ENCODE measurements at regions not wholly inside any gene's neighbourhood (a gene's known extent, or its start where the extent isn't known, plus 50 kb on each side); places are given as distances from the start of the nearest gene placed in this dataset.

GRCh38 chr12:59928416-59928815 lies 332.6 kb downstream of the SLC16A7 start:
- no peak for DNase-seq (ENCODE audit: low read depth in 2 of 2)

GRCh38 chr12:59929110-59929509 lies 333.3 kb downstream of the SLC16A7 start:
- DNase-seq (ENCODE audit: low read depth in 2 of 2): no peak

DNA sequence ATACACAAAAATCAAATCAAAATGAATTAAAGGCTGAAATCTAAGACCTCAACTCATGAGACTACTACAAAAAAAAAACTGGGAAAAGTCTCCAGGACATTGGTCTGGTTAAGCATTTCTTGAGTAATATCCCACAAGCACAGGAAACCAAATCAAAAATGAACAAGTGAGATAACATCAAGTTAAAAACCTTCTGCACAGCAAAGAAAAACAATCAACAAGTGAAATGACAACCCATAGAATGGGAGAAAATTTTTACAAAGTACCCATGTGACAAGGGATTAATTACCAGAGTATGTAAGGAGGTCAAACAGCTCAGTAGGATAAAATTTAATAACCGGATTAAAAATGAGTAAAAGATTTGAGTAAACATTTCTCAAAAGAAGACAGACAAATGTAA lies 338.7 kb downstream of the SLC16A7 start:
- DNase-seq (ENCODE audit: low read depth in 2 of 2): no peak

DNA sequence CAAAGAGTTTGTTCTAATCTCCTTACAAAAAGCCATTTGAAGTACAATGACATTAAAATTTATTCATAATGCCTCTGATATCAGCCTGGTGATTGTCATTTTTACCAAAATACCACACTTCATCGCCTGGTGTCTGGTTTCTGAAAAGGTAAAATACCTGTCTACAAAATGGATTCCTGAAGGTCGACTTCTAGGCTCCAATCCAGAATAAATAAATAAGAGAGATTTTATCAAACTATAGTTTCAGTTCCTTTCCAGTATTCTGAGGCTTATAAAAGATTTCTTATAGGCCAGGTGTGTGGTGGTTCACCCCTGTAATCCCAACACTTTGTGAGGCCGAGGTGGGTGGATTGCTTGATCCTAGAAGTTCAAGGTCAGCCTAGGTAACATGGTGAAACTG lies 340.7 kb downstream of the SLC16A7 start:
- DNase-seq (ENCODE audit: low read depth in 2 of 2): no peak

GRCh38 chr12:59937148-59937547 lies 341.3 kb downstream of the SLC16A7 start:
- DNase-seq (ENCODE audit: low read depth in 2 of 2): no peak

DNA sequence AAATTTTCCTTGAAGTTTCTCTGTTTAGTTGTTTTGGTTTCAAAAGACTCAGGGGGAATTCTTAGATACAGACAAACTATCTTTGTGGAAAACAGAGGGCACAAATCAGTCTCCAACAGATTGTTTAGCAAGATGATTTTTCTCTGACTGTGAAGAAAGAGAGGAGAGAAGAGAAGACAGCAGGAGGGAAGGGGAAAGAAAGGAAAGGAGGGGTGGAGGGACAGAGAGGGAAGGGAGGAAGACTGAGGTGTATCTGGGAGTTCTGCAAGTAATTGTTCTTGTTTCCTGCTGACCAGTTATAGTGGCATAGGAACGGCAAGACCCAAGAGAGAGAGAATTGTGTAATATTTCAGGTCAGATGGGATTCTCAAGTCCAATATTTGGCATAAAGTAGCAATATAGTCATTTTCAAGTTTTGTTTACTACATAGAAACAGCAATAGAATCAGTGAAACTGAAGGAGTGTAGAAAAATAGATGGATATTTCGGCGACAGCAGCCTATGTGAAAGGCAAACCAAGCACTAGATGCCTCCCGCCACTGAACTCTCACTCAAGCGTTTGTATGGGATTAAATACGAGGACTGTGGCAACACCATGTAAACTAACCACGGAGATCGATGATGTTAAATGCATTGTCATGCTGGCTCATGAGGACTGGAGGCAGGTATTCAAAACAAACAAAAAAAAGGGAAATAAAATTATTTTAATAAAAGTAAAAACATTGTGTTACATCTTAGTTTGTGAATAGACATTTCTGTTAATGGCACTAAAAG lies 342.5 kb downstream of the SLC16A7 start:
- no peak for DNase-seq (ENCODE audit: low read depth in 2 of 2)

- DNase-seq (ENCODE audit: low read depth in 2 of 2): no peak
These were observed 345.0 kb downstream of the SLC16A7 start for GRCh38 chr12:59940631-59941342.

GRCh38 chr12:59941461-59941860 lies 345.6 kb downstream of the SLC16A7 start:
- no peak for DNase-seq (ENCODE audit: low read depth in 2 of 2)

DNA sequence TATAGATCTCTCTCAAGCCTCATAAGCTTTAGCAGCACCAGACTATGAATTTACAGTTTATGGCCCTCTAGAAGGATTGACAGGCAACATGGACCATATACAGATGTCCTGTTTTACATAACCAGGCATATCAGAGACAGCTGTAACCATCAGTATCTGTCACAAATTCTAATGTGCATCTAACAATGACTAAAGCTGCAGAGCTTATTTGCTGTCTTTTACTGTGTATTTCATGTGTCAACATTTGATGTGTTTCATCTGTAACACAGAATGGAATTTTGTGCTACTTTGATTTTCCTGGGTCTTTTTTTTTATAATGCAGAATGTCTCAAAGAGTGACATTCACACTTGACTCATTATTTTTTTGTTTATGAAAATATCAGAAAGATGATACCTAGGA lies 348.3 kb downstream of the SLC16A7 start:
- DNase-seq (ENCODE audit: low read depth in 2 of 2): no peak

DNA sequence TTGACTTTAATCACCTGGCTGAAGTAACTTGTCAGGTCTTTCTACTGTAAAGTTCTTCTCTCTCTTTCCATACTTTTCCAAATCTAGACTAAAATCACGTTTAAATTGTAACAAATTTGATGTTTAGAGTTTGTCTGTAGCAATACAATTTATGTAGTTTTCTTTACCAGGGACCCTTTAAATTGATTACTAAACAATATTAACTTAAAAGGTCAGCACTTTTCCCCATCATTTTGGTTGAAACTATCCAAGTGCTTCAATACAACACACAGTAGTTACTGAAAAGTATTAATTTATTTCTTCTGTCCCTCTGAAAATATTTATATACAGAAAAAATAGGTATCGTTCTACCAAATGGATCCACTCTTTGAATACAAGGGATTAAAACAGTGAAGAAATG lies 350.8 kb downstream of the SLC16A7 start:
- DNase-seq (ENCODE audit: low read depth in 2 of 2): no peak

DNA sequence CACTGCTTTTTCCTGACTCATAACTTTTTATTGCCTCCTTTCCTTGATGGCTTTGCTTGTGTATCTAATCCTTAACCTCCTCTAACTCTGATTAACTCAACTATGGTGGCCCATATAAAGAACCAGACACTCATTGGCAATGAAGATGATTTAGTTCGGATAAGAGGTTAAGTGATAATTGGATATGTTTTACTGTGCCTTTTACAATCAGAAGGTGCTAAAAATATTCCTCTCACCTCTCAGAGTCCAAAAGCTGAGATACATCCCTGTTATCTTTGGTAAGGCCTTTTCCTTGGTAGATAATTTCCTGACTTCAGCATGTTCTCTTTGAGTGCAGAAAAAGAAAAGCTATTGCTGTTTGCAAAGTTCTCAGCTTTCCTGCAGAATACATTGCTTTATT lies 367.7 kb downstream of the SLC16A7 start:
- no peak for DNase-seq (ENCODE audit: low read depth in 2 of 2)

GRCh38 chr12:59972905-59973304 lies 377.1 kb downstream of the SLC16A7 start:
- no peak for DNase-seq (ENCODE audit: low read depth in 2 of 2)

DNA sequence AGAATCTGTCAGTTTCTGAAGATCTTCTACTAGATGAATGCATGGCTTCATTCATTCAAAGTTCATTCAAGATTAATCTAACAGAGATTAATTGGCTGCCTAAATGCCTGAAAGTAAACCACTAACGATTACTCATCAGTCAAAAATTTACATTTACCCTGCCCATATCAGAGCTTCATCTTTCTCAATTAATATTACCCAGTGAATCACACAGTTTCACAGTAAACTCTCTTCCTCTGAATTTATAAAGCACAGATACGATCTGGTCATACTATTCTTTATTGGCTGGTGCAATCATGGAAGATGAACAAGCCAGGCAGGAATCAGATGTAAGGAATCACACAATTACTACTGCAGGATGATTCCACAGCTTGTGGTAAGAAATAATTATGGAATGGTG lies 377.7 kb downstream of the SLC16A7 start:
- no peak for DNase-seq (ENCODE audit: low read depth in 2 of 2)

DNA sequence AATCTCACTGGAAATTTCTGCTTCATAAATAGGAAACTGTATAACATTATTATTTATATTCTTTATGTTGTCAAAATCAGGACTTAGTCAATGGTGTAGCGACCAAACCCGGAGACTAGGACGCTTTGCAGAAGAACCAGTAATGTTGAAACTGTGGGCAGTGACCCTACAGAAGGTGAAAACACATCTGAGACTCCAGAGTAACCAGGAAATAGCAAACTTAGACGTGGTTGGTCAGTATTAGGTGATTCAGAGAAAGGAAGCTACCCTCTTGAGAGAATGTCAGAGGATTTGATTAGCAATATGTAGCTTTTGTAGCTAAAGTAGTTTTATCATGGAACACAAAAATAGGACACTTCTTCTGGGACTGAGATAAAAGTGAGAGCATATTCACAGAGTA lies 381.9 kb downstream of the SLC16A7 start:
- DNase-seq (ENCODE audit: low read depth in 2 of 2): no peak

- no peak for DNase-seq (ENCODE audit: low read depth in 2 of 2)
These were observed 384.6 kb downstream of the SLC16A7 start for GRCh38 chr12:59980476-59980875.

DNA sequence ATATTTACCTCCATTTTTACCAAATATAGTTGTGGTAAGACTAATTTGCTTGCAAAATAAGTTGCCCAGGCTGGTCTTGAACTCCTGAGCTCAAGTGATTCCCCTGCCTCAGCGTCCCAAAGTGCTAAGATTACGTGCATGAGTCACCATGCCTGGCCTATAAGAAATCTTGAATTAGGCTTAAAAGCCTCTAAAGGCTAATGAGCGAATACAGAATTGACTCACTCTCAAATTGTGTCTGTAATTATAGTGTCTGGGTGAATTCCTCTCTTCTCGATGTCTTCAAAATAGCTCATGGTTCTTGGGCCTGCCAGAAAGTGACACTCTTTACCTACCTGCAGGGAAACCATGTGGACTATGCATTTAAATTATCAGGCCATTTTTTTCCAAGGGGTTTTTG lies 403.5 kb downstream of the SLC16A7 start:
- DNase-seq (ENCODE audit: low read depth in 2 of 2): no peak

DNA sequence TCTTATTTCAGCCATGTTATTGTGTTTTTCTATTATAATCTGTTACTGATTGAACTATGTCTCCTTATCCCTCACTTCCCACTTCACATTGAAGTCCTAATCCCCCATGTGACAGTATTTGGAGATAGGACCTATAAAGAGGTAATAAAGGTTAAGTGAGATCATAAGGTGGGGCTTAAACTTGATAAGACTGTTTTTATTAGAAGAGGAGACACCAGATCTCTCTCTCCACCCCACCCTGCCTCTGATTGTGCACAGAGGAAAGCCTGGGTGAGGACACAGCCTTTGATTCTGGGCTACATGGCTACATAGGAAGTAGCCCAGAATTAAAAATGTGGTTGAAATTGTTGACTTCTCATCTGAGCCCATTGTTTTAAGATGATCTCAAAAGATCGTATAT lies 414.7 kb downstream of the SLC16A7 start:
- DNase-seq (ENCODE audit: low read depth in 2 of 2): no peak

DNA sequence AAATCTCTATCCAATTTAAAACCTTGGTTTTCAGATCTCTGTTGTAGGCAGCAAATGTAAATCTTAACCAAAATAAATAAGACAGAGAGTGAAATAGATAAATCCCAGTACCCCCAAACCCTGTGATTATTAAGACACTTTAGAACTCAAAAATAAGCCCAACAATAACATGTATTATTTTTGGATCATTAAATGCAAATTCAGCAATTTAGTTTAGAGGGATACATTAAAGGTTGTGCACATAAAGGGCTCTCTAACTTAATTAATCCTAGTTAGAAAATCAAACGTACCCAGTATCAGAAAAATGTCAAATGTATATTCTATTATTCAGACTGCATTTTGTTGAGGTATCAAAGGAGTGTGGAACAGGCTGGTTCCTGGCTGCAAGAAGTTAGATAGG lies 416.8 kb downstream of the SLC16A7 start:
- DNase-seq (ENCODE audit: low read depth in 2 of 2): no peak

- DNase-seq (ENCODE audit: low read depth in 2 of 2): no peak
These were observed 418.6 kb downstream of the SLC16A7 start for GRCh38 chr12:60014436-60014835.

DNA sequence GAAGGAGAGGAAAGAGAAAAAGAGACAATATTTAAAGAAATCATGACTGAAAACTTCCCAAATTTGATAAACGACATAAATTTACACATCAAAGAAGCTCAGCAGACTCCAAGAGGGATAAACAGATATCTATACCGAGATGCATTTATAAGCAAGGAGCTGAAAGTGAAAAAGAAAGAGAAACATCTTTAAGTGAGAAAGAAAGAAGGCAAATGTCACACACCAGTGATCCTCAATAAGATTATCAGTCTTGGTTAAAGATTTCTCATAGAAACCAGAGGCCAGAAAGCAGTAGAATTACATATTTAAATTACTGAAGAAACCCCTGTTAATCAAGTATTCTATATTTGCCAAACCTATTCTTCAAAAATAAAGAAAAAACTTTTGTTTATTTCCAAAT lies 424.2 kb downstream of the SLC16A7 start:
- DNase-seq (ENCODE audit: low read depth in 2 of 2): no peak

DNA sequence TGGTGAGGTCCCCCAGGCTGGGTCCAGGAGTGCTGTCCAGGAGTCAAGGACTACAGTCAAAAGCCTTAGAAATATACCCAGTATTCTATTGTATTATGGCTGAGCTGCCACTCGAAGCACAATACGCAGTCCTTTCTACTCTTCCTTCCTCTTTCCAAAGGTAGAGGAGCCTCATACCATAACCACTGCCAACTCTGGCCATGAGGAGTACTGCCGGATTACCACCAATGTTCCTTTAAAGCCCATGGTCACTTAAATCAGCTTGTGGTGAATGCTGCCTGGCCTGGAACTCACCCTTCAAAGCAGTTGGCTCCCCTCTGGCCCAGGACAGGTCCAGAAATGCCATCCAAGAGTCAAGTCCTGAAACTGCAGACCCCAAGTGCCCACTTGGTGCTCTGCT lies 425.4 kb downstream of the SLC16A7 start:
- DNase-seq (ENCODE audit: low read depth in 2 of 2): no peak

DNA sequence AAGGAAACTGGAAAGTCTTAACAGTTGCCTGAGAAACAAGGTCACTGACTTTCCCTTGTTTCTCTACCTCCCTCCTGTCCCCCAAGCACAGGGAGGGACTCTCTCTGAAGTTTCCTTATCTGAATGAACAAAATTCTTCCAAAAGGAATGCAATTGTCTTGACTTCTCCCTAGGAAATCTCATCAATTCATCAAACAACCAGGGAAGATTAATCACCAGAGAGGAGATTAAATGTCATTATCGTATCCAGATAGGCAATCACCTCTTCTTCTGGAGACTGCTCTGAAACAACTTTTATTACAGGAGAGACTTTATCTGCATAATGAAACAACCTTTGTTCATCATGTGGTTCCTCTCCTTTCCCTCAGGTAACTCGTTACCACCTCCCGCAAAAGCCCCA lies 431.4 kb downstream of the SLC16A7 start:
- DNase-seq (ENCODE audit: low read depth in 2 of 2): no peak

DNA sequence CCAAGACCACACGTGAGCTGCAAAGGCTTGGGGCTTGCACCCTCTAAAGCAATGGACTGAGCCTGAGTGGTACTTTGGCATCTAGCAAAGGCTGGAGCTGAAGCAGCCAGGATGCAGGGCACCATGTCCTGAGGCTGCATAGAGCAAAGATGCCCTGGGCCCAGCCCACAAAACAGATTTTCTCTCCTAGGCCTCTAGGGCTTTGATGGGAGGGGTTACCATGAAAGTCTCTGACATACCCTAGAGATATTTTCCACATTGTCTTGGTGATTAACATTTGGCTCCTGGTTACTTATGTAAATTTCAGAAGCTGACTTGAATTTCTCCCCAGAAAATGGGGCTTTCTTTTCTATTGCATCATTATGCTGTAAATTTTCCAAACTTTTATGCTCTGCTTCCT lies 438.3 kb downstream of the SLC16A7 start:
- no peak for DNase-seq (ENCODE audit: low read depth in 2 of 2)

GRCh38 chr12:60035835-60036234 lies 440.0 kb downstream of the SLC16A7 start:
- no peak for DNase-seq (ENCODE audit: low read depth in 2 of 2)

All from stimulated activated CD8-positive, alpha-beta memory T cell treated with anti-CD3 and anti-CD28 coated beads, Interleukin-15, amount 100 ng/mL, for 48 hours (primary cell).